Endothelial cell of umbilical vein (primary cell): ENCODE measurements at regions not wholly inside any gene's neighbourhood (a gene's known extent, or its start where the extent isn't known, plus 50 kb on each side); places are given as distances from the start of the nearest gene placed in this dataset.

Source experiments
- BruUV-seq: library from RNA; stranded (reverse); fragments of 400-500 nt; replicated peaks from 2 replicates; lab custom pipeline; 2021; lab: Mats Ljungman, UMichigan
- CTCF ChIA-PET: fragments of 300-600, 350-600 bp; sonication (Branson Sonifier 250); formaldehyde crosslinking; loops from one replicate; lab custom pipeline; 2021; ENCODE audit warnings: antibody characterized with exemption, inconsistent platforms; lab: Charles Lee
- POLR2A ChIA-PET: fragments of 300-600, 350-600 bp; sonication (Branson Sonifier 250); formaldehyde crosslinking; loops from one replicate; lab custom pipeline; 2021; ENCODE audit warnings: antibody characterized with exemption, inconsistent platforms; lab: Charles Lee
- DNase-seq: peaks from one replicate; pipeline ENCODE4 v3.0.0-alpha.2; 2011; ENCODE audit warnings: low read depth, low spot score
- FAIRE-seq: peaks from 2 replicates; lab custom pipeline; 2011; peaks lifted over from hg19 to GRCh38; lab: Jason Lieb, UNC
- H2AFZ ChIP-seq: 2 replicates; pipeline ENCODE4 v1.6.0; 2012; ENCODE audit warnings: low read depth, low read length, control low read depth, inconsistent platforms
- H3K27ac ChIP-seq: 2 replicates; pipeline ENCODE4 v1.5.1; 2011; ENCODE audit warnings: low read depth, mild to moderate bottlenecking, control low read depth, low read length, moderate library complexity; ENCODE audit not compliant: insufficient read depth
- H3K27me3 ChIP-seq, 2 experiments: 2 replicates each; pipeline versions ENCODE4 v1.6.0 to v1.6.1; 2011; ENCODE audit warnings: low read length in 2 of 2, mixed read lengths in 1 of 2; ENCODE audit not compliant: control insufficient read depth in 2 of 2, insufficient read depth in 2 of 2
- H3K36me3 ChIP-seq, 2 experiments: 2 replicates in 1 of 2; 3 replicates in 1 of 2; pipeline ENCODE4 v1.5.1; 2011; ENCODE audit warnings: low read length in 2 of 2, mild to moderate bottlenecking in 1 of 2, moderate library complexity in 1 of 2; ENCODE audit not compliant: control insufficient read depth in 2 of 2, insufficient read depth in 2 of 2; ENCODE audit errors: extremely low read depth in 1 of 2
- H3K4me1 ChIP-seq: 3 replicates; pipeline ENCODE4 v1.5.1; 2011; ENCODE audit warnings: mild to moderate bottlenecking, low read length; ENCODE audit not compliant: control insufficient read depth, insufficient read depth; ENCODE audit errors: extremely low read depth
- H3K4me2 ChIP-seq: 2 replicates; pipeline ENCODE4 v1.6.1; 2011; ENCODE audit warnings: low read length, control low read depth, mixed read lengths; ENCODE audit not compliant: insufficient read depth
- H3K4me3 ChIP-seq, 3 experiments: fragments of 200-600 bp in 1 of 3; sonication (generic), shearing (Covaris generic) in 1 of 3; replicated peaks in 1 of 3; 2 replicates each; pipeline ENCODE4 v1.5.1; 2011 to 2016; ENCODE audit warnings: control low read depth in 3 of 3, low read length in 3 of 3, mild to moderate bottlenecking in 2 of 3, inconsistent platforms in 1 of 3, low read depth in 1 of 3, moderate library complexity in 1 of 3; ENCODE audit not compliant: insufficient read depth in 1 of 3
- H3K79me2 ChIP-seq: 2 replicates; pipeline ENCODE4 v1.6.0; 2012; ENCODE audit warnings: low read length, inconsistent platforms; ENCODE audit not compliant: control insufficient read depth, insufficient read depth
- H3K9ac ChIP-seq: replicated peaks from 2 replicates; pipeline ENCODE3; 2011; ENCODE audit warnings: low read length, control low read depth; ENCODE audit not compliant: insufficient read depth; ENCODE audit errors: extremely low read depth
- H3K9me1 ChIP-seq: replicated peaks from 3 replicates; pipeline ENCODE4 v1.6.0; 2011; ENCODE audit warnings: mild to moderate bottlenecking, low read length; ENCODE audit not compliant: control insufficient read depth, insufficient read depth; ENCODE audit errors: extremely low read depth
- H3K9me3 ChIP-seq: replicated peaks from 2 replicates; pipeline ENCODE4 v1.5.1; 2012; ENCODE audit warnings: low read length, inconsistent platforms; ENCODE audit not compliant: control insufficient read depth, insufficient read depth
- H4K20me1 ChIP-seq: replicated peaks from 2 replicates; pipeline ENCODE3; 2011; ENCODE audit warnings: mild to moderate bottlenecking, low read length; ENCODE audit not compliant: control insufficient read depth, insufficient read depth; ENCODE audit errors: extremely low read depth
- EZH2 ChIP-seq: IDR thresholded peaks from 2 replicates; pipeline ENCODE4 v1.6.1; 2012; ENCODE audit warnings: borderline replicate concordance, low read depth, mild to moderate bottlenecking, moderate library complexity, low read length, inconsistent platforms; ENCODE audit not compliant: severe bottlenecking
- FOS ChIP-seq: IDR thresholded peaks from 2 replicates; pipeline ENCODE4 v1.6.1; 2011; ENCODE audit warnings: mild to moderate bottlenecking, low read length, moderate library complexity, borderline replicate concordance; ENCODE audit not compliant: insufficient read depth
- GATA2 ChIP-seq: IDR thresholded peaks from 2 replicates; pipeline ENCODE4 v1.7.0; 2011; ENCODE audit warnings: low read depth, mild to moderate bottlenecking, moderate library complexity, mixed read lengths, low read length; ENCODE audit not compliant: insufficient read length, insufficient read depth
- JUN ChIP-seq: IDR thresholded peaks from 2 replicates; pipeline ENCODE4 v1.6.1; 2011; ENCODE audit warnings: borderline replicate concordance, low read depth; ENCODE audit not compliant: insufficient read length, insufficient read depth
- MYC ChIP-seq: IDR thresholded peaks from one replicate; pipeline ENCODE4 v1.6.1; 2011; ENCODE audit warnings: mild to moderate bottlenecking, low read depth, low read length
- POLR2A ChIP-seq: IDR thresholded peaks from 2 replicates; pipeline ENCODE4 v1.6.1; 2012; ENCODE audit warnings: low read depth, mild to moderate bottlenecking, control low read depth, low read length
- POLR2AphosphoS5 ChIP-seq: IDR thresholded peaks from 2 replicates; pipeline ENCODE4 v1.6.1; 2012; ENCODE audit warnings: low read depth, mild to moderate bottlenecking, control low read depth, low read length, moderate library complexity; ENCODE audit not compliant: insufficient read depth
- dilution Hi-C: fragments of 300-500 bp; cut with MboI; formaldehyde crosslinking; loops from one replicate; pipeline ENCODE4 v1.15.0; 2019; ENCODE audit warnings: low sequenced_read_pairs; ENCODE audit not compliant: extremely low pct_ligation_motif_present
- intact Hi-C: fragments of 100-400 bp; cut with micrococcal nuclease; formaldehyde crosslinking; loops from one replicate; pipeline ENCODE4 v1.10.0; 2022
- TF ChIP-seq, protein P1 (sequence below), 2 donors: IDR thresholded peaks; 1 replicate in 1 of 2; 2 replicates in 1 of 2; pipeline ENCODE4 v1.5.1; 2011; ENCODE audit warnings: low read length in 2 of 2, mild to moderate bottlenecking in 2 of 2, moderate library complexity in 2 of 2, control low read depth in 1 of 2, inconsistent platforms in 1 of 2, low read depth in 1 of 2; ENCODE audit not compliant: insufficient read depth in 1 of 2; ENCODE audit errors: extremely low read depth in 1 of 2
- TF ChIP-seq, protein P2 (sequence below): IDR thresholded peaks from 2 replicates; pipeline ENCODE4 v1.6.1; 2011; ENCODE audit not compliant: insufficient read depth, insufficient read length

DNA sequence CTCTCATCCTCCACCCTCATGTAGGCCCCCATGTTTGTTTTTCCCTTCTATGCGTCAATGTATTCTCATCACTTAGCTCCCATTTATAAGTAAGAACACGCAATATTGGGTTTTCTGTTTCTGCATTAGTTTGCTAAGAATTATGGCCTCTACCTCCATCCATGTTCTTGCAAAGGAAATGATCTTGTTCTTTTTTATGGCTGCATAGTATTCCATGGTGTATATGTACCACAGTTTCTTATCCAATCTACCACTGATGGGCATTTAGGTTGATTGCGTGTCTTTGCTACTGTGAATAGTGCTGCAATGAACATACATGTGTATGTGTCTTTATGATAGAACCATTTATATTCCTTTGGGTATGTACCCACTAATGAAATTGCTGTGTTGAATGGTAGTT is 200.0 kb downstream of the ADGRG6 start:
- DNase-seq, result no peak
- CTCF ChIA-PET, result interaction anchor here (1.0 kb wide), 1 partner anchor 27 kb away, joined by 4 read pairs; no protein-coding TSS in a partner anchor
- no peaks in the 10 kb centered on the region for H4K20me1 ChIP-seq
- no peak overlapping the region for H2AFZ ChIP-seq
- H3K27ac ChIP-seq, result no peak overlapping the region
- intact Hi-C loops (no loop called here), dilution Hi-C loops (no loop called here)
- H3K9me3 ChIP-seq, result no peaks in the 10 kb centered on the region
- H3K79me2 ChIP-seq, result no peaks in the 10 kb centered on the region
- no peaks in the 10 kb centered on the region for H3K9me1 ChIP-seq
- no peak for FAIRE-seq
- H3K9ac ChIP-seq, result no peak overlapping the region
- H3K4me2 ChIP-seq, result no peak overlapping the region
- H3K4me3 ChIP-seq, result no peak overlapping the region
- BruUV-seq, result no TSS peak
- H3K27me3 ChIP-seq, result peaks cover 6% of the 10 kb centered on the region in 2 experiments
- POLR2A ChIA-PET, result no interaction called here
- H3K36me3 ChIP-seq, result no peaks in the 10 kb centered on the region
- no peaks in the 10 kb centered on the region for H3K4me1 ChIP-seq
- TF ChIP-seq, protein P1, sequence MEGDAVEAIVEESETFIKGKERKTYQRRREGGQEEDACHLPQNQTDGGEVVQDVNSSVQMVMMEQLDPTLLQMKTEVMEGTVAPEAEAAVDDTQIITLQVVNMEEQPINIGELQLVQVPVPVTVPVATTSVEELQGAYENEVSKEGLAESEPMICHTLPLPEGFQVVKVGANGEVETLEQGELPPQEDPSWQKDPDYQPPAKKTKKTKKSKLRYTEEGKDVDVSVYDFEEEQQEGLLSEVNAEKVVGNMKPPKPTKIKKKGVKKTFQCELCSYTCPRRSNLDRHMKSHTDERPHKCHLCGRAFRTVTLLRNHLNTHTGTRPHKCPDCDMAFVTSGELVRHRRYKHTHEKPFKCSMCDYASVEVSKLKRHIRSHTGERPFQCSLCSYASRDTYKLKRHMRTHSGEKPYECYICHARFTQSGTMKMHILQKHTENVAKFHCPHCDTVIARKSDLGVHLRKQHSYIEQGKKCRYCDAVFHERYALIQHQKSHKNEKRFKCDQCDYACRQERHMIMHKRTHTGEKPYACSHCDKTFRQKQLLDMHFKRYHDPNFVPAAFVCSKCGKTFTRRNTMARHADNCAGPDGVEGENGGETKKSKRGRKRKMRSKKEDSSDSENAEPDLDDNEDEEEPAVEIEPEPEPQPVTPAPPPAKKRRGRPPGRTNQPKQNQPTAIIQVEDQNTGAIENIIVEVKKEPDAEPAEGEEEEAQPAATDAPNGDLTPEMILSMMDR (IDR thresholded peaks at IDR 0.05; ENCODE audit: extremely low read depth in 1 of 2, insufficient read depth in 1 of 2, low read depth in 1 of 2, low read length in 2 of 2), result no peak
- TF ChIP-seq GATA2, result no peak
- no peak for TF ChIP-seq POLR2A
- no peak for TF ChIP-seq POLR2AphosphoS5
- no peak for TF ChIP-seq MYC
- no peak for TF ChIP-seq JUN
- TF ChIP-seq, protein P2, sequence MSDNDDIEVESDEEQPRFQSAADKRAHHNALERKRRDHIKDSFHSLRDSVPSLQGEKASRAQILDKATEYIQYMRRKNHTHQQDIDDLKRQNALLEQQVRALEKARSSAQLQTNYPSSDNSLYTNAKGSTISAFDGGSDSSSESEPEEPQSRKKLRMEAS, result no peak
- TF ChIP-seq FOS, result no peak
- no peak for TF ChIP-seq EZH2
